Memory B cell (primary cell): ENCODE measurements at regions not wholly inside any gene's neighbourhood (a gene's known extent, or its start where the extent isn't known, plus 50 kb on each side); places are given as distances from the start of the nearest gene placed in this dataset.

Experiments used
- ATAC-seq: fragments of 150-1000 bp; cut with Tn5 transposase; 2 replicates; pipeline ENCODE4 v1.10.0; 2021; ENCODE audit warnings: low read depth, mild to moderate bottlenecking, moderate library complexity
- DNase-seq, 2 donors: peaks; one replicate each; pipeline ENCODE4 v3.0.0; 2022; ENCODE audit warnings: low spot score in 2 of 2
- H3K27ac Mint-ChIP-seq: one replicate; pipeline ENCODE4 v1.8.0; 2022; ENCODE audit warnings: mild to moderate bottlenecking, moderate library complexity, mixed read lengths
- H3K27me3 Mint-ChIP-seq: one replicate; pipeline ENCODE4 v1.8.0; 2022; ENCODE audit warnings: mixed read lengths
- H3K36me3 Mint-ChIP-seq: one replicate; pipeline ENCODE4 v1.8.0; 2022; ENCODE audit warnings: mild to moderate bottlenecking, mixed read lengths
- H3K4me1 Mint-ChIP-seq: one replicate; pipeline ENCODE4 v1.8.0; 2022; ENCODE audit warnings: mixed read lengths
- H3K4me3 Mint-ChIP-seq: one replicate; pipeline ENCODE4 v1.8.0; 2022; ENCODE audit warnings: mild to moderate bottlenecking, moderate library complexity, mixed read lengths
- H3K9me3 Mint-ChIP-seq: one replicate; pipeline ENCODE4 v1.8.0; 2022; ENCODE audit warnings: mixed read lengths

GRCh38 chr3:176088962-176089383 lies 1108.3 kb downstream of the TBL1XR1 start:
- Mint-ChIP-seq H3K4me3 (no peak overlapping the region), H3K27ac (no peak overlapping the region), H3K27me3 (no peaks in the 10 kb centered on the region), H3K9me3 (peaks cover 7% of the 10 kb centered on the region), H3K36me3 (no peaks in the 10 kb centered on the region), H3K4me1 (no peaks in the 10 kb centered on the region)
- DNase-seq (no peak), ATAC-seq (no peak)

GRCh38 chr3:176087066-176087697 lies 1110.1 kb downstream of the TBL1XR1 start:
- no peak for DNase-seq
- Mint-ChIP-seq H3K27me3 (no peaks in the 10 kb centered on the region), H3K27ac (no peak overlapping the region), H3K9me3 (peaks cover 6% of the 10 kb centered on the region), H3K4me3 (no peak overlapping the region), H3K4me1 (no peaks in the 10 kb centered on the region), H3K36me3 (no peaks in the 10 kb centered on the region)
- no peak for ATAC-seq

GRCh38 chr3:176079785-176080184 lies 1117.5 kb downstream of the TBL1XR1 start:
- H3K4me1 Mint-ChIP-seq = no peaks in the 10 kb centered on the region
- ATAC-seq (no peak), DNase-seq (no peak)
- no peak overlapping the region for H3K4me3 Mint-ChIP-seq
- H3K9me3 Mint-ChIP-seq = peaks cover 4% of the 10 kb centered on the region
- H3K27ac Mint-ChIP-seq = no peak overlapping the region
- H3K27me3 Mint-ChIP-seq = no peaks in the 10 kb centered on the region
- H3K36me3 Mint-ChIP-seq = no peaks in the 10 kb centered on the region

GRCh38 chr3:176078906-176079305 lies 1118.4 kb downstream of the TBL1XR1 start:
- Mint-ChIP-seq H3K4me1 (no peaks in the 10 kb centered on the region), H3K27ac (no peak overlapping the region), H3K27me3 (no peaks in the 10 kb centered on the region), H3K4me3 (no peak overlapping the region), H3K9me3 (peaks cover 4% of the 10 kb centered on the region), H3K36me3 (no peaks in the 10 kb centered on the region)
- DNase-seq (no peak), ATAC-seq (no peak)

GRCh38 chr3:176075491-176075890 lies 1121.8 kb downstream of the TBL1XR1 start:
- no peak overlapping the region for H3K27ac Mint-ChIP-seq
- no peak for DNase-seq
- no peaks in the 10 kb centered on the region for H3K4me1 Mint-ChIP-seq
- H3K27me3 Mint-ChIP-seq = no peaks in the 10 kb centered on the region
- no peak for ATAC-seq
- no peak overlapping the region for H3K4me3 Mint-ChIP-seq
- H3K9me3 Mint-ChIP-seq = peaks cover 3% of the 10 kb centered on the region
- H3K36me3 Mint-ChIP-seq = no peaks in the 10 kb centered on the region

GRCh38 chr3:176075046-176075445 lies 1122.2 kb downstream of the TBL1XR1 start:
- H3K4me1 Mint-ChIP-seq = no peaks in the 10 kb centered on the region
- no peak for DNase-seq
- no peak overlapping the region for H3K27ac Mint-ChIP-seq
- H3K4me3 Mint-ChIP-seq = no peak overlapping the region
- H3K9me3 Mint-ChIP-seq = peaks cover 2% of the 10 kb centered on the region
- ATAC-seq = no peak
- H3K27me3 Mint-ChIP-seq = no peaks in the 10 kb centered on the region
- H3K36me3 Mint-ChIP-seq = no peaks in the 10 kb centered on the region

- H3K4me1 Mint-ChIP-seq = no peaks in the 10 kb centered on the region
- H3K9me3 Mint-ChIP-seq = peaks cover 2% of the 10 kb centered on the region
- no peak overlapping the region for H3K4me3 Mint-ChIP-seq
- no peaks in the 10 kb centered on the region for H3K36me3 Mint-ChIP-seq
- DNase-seq = no peak
- H3K27me3 Mint-ChIP-seq = no peaks in the 10 kb centered on the region
- no peak for ATAC-seq
- H3K27ac Mint-ChIP-seq = no peak overlapping the region
Measured at GRCh38 chr3:176074096-176074495, 1123.2 kb downstream of the TBL1XR1 start.

GRCh38 chr3:176071943-176072342 lies 1125.3 kb downstream of the TBL1XR1 start:
- no peak for ATAC-seq
- no peaks in the 10 kb centered on the region for H3K4me1 Mint-ChIP-seq
- H3K27me3 Mint-ChIP-seq = no peaks in the 10 kb centered on the region
- H3K4me3 Mint-ChIP-seq = no peak overlapping the region
- H3K9me3 Mint-ChIP-seq = no peaks in the 10 kb centered on the region
- no peak for DNase-seq
- H3K36me3 Mint-ChIP-seq = no peaks in the 10 kb centered on the region
- H3K27ac Mint-ChIP-seq = no peak overlapping the region

- Mint-ChIP-seq H3K4me1 (no peaks in the 10 kb centered on the region), H3K36me3 (no peaks in the 10 kb centered on the region), H3K9me3 (no peaks in the 10 kb centered on the region), H3K27ac (no peak overlapping the region), H3K4me3 (no peak overlapping the region), H3K27me3 (no peaks in the 10 kb centered on the region)
- ATAC-seq (no peak), DNase-seq (no peak)
Measured at GRCh38 chr3:176068750-176069149, 1128.5 kb downstream of the TBL1XR1 start.

GRCh38 chr3:176058856-176059255 lies 1138.4 kb downstream of the TBL1XR1 start:
- Mint-ChIP-seq H3K9me3 (peaks cover 2% of the 10 kb centered on the region), H3K27ac (no peak overlapping the region), H3K36me3 (no peaks in the 10 kb centered on the region), H3K27me3 (no peaks in the 10 kb centered on the region), H3K4me1 (no peaks in the 10 kb centered on the region), H3K4me3 (no peak overlapping the region)
- ATAC-seq (no peak), DNase-seq (no peak)

GRCh38 chr3:176055836-176056235 lies 1141.4 kb downstream of the TBL1XR1 start:
- Mint-ChIP-seq H3K27me3 (no peaks in the 10 kb centered on the region), H3K9me3 (peaks cover 2% of the 10 kb centered on the region), H3K27ac (no peak overlapping the region), H3K4me1 (no peaks in the 10 kb centered on the region), H3K4me3 (no peak overlapping the region), H3K36me3 (no peaks in the 10 kb centered on the region)
- ATAC-seq (no peak), DNase-seq (no peak)

GRCh38 chr3:176051766-176052165 lies 1145.5 kb downstream of the TBL1XR1 start:
- DNase-seq (no peak), ATAC-seq (no peak)
- Mint-ChIP-seq H3K27ac (no peak overlapping the region), H3K9me3 (peaks cover 2% of the 10 kb centered on the region), H3K4me3 (no peak overlapping the region), H3K27me3 (no peaks in the 10 kb centered on the region), H3K4me1 (no peaks in the 10 kb centered on the region), H3K36me3 (no peaks in the 10 kb centered on the region)

- peaks cover 4% of the 10 kb centered on the region for H3K9me3 Mint-ChIP-seq
Measured at GRCh38 chr3:176046703-176047102, 1150.6 kb downstream of the TBL1XR1 start.

GRCh38 chr3:176041812-176042211 lies 1155.5 kb downstream of the TBL1XR1 start:
- H3K27me3 Mint-ChIP-seq = no peaks in the 10 kb centered on the region

More at GRCh38 chr3:176046703-176047102, 1150.6 kb downstream of the TBL1XR1 start:
- ATAC-seq = no peak
- Mint-ChIP-seq H3K4me3 (no peak overlapping the region), H3K36me3 (no peaks in the 10 kb centered on the region), H3K4me1 (no peaks in the 10 kb centered on the region), H3K27ac (no peak overlapping the region), H3K27me3 (no peaks in the 10 kb centered on the region)
- DNase-seq = no peak

GRCh38 chr3:176041185-176041584 lies 1156.1 kb downstream of the TBL1XR1 start:
- Mint-ChIP-seq H3K36me3 (no peaks in the 10 kb centered on the region), H3K27me3 (no peaks in the 10 kb centered on the region), H3K27ac (no peak overlapping the region), H3K4me1 (no peaks in the 10 kb centered on the region), H3K9me3 (peaks cover 4% of the 10 kb centered on the region), H3K4me3 (no peak overlapping the region)
- ATAC-seq (no peak), DNase-seq (no peak)

More at GRCh38 chr3:176041812-176042211, 1155.5 kb downstream of the TBL1XR1 start:
- Mint-ChIP-seq H3K9me3 (peaks cover 4% of the 10 kb centered on the region), H3K27ac (no peak overlapping the region), H3K36me3 (no peaks in the 10 kb centered on the region), H3K4me1 (no peaks in the 10 kb centered on the region), H3K4me3 (no peak overlapping the region)
- DNase-seq (no peak), ATAC-seq (no peak)
